ENCODE measurements at regions not wholly inside any gene's neighbourhood (a gene's known extent, or its start where the extent isn't known, plus 50 kb on each side); places are given as distances from the start of the nearest gene placed in this dataset.

DNA sequence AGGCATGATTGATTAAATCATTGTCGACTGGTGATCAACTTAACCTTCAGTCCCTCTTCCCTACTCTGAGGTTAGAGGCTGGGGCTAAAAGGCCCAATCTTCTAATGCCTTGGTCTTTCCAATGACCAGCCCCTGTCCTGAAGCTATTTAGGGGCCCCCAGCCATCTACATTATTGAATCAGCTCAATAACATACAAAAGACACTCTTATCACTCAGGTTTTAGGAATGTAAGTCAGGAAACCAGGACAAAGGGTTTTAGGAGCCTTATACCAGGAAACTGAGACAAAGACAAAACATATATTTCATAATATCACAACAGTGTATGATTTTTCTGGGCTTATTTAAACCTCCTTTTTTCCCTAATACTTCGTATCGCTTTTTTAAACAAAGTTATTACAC is 198.6 kb downstream of the RNF152 start:
- TF ChIP-seq, protein P1, sequence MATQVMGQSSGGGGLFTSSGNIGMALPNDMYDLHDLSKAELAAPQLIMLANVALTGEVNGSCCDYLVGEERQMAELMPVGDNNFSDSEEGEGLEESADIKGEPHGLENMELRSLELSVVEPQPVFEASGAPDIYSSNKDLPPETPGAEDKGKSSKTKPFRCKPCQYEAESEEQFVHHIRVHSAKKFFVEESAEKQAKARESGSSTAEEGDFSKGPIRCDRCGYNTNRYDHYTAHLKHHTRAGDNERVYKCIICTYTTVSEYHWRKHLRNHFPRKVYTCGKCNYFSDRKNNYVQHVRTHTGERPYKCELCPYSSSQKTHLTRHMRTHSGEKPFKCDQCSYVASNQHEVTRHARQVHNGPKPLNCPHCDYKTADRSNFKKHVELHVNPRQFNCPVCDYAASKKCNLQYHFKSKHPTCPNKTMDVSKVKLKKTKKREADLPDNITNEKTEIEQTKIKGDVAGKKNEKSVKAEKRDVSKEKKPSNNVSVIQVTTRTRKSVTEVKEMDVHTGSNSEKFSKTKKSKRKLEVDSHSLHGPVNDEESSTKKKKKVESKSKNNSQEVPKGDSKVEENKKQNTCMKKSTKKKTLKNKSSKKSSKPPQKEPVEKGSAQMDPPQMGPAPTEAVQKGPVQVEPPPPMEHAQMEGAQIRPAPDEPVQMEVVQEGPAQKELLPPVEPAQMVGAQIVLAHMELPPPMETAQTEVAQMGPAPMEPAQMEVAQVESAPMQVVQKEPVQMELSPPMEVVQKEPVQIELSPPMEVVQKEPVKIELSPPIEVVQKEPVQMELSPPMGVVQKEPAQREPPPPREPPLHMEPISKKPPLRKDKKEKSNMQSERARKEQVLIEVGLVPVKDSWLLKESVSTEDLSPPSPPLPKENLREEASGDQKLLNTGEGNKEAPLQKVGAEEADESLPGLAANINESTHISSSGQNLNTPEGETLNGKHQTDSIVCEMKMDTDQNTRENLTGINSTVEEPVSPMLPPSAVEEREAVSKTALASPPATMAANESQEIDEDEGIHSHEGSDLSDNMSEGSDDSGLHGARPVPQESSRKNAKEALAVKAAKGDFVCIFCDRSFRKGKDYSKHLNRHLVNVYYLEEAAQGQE (IDR thresholded peaks at IDR 0.05), result no peak
- TF ChIP-seq, protein P2, sequence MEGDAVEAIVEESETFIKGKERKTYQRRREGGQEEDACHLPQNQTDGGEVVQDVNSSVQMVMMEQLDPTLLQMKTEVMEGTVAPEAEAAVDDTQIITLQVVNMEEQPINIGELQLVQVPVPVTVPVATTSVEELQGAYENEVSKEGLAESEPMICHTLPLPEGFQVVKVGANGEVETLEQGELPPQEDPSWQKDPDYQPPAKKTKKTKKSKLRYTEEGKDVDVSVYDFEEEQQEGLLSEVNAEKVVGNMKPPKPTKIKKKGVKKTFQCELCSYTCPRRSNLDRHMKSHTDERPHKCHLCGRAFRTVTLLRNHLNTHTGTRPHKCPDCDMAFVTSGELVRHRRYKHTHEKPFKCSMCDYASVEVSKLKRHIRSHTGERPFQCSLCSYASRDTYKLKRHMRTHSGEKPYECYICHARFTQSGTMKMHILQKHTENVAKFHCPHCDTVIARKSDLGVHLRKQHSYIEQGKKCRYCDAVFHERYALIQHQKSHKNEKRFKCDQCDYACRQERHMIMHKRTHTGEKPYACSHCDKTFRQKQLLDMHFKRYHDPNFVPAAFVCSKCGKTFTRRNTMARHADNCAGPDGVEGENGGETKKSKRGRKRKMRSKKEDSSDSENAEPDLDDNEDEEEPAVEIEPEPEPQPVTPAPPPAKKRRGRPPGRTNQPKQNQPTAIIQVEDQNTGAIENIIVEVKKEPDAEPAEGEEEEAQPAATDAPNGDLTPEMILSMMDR (IDR thresholded peaks at IDR 0.05; ENCODE audit: low read depth, low read length, missing input control), result no peak
- TF ChIP-seq SP1 (IDR thresholded peaks at IDR 0.05) (no peak), YY1 (IDR thresholded peaks at IDR 0.05) (no peak), TAF1 (conservative IDR thresholded peaks at IDR 0.05) (no peak), EGR1 (IDR thresholded peaks at IDR 0.05; ENCODE audit: low read depth in 2 of 2) (no peak), JUND (IDR thresholded peaks at IDR 0.05) (no peak), GABPA (IDR thresholded peaks at IDR 0.05 in 1 of 2, conservative IDR thresholded peaks at IDR 0.05 in 1 of 2) (no peak)
- TF ChIP-seq, protein P3, sequence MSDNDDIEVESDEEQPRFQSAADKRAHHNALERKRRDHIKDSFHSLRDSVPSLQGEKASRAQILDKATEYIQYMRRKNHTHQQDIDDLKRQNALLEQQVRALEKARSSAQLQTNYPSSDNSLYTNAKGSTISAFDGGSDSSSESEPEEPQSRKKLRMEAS (IDR thresholded peaks at IDR 0.05), result no peak

All from liver (tissue), 3 donors.